ENCODE measurements at regions not wholly inside any gene's neighbourhood (a gene's known extent, or its start where the extent isn't known, plus 50 kb on each side); places are given as distances from the start of the nearest gene placed in this dataset.
"Not testable (repeated sequence)": the region's sequence is repeated elsewhere in the genome, so short reads cannot be mapped to it uniquely, and the experiment has no call there.

DNA sequence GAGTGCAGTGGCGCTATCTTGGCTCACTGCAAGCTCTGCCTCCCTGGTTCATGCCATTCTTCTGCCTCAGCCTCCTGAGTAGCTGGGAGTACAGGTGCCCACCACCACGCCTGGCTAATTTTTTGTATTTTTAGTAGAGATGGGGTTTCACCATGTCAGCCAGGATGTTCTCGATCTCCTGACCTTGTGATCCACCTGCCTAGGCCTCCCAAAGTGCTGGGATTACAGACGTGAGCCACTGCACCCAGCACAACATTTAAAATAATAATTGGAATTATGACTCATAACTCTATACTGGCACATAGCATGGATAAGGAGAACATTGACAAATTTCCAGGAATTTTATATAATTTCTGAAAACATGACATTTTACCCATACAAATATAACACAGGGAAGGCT, 54.2 kb downstream of the DBET start:
- not testable (repeated sequence) for FAIRE-seq; DNase-seq (ENCODE audit: extremely low spot score, insufficient read length, low read depth)

DNA sequence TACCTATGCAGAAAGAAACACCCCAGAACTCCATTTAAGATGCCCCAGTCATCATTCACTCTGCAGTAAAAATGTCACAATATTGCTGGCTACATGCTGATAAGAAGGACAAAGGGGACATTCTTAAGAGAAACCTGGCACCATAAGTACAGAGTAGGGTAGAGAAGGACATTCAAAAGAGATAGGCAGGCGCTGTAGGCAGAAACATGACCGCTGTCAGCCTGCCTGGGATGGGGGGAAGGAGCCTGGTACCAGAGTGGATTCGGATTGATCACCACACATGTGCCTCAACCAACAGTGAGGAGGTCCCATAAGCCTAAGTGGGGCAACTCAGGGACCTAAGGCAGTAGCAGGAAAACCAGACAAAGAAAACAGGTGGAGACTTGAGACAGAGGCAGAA, 54.1 kb upstream of the DUX4 start:
- not testable (repeated sequence) for DNase-seq (ENCODE audit: extremely low spot score, insufficient read length, low read depth); FAIRE-seq

DNA sequence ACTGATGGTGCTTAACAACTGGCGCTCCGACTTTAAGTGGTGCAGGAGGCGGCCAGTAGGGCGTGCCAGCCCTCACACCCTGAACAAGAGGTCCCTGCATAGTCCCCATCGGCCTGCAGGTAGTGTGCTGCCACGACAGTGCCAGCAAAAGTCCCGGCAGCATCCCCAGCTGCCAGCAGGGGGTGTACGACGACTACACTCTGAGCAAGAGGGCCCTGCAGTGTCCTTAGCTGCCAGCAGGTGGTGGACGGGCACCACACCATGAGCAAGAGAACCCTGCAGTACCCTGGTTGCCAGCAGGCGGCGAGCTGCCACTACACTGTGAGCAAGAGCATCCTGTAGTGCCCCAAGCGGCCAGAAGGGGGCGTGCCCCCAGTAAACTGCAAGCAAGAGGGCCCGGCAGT, 53.5 kb upstream of the DUX4 start:
- not testable (repeated sequence) for DNase-seq (ENCODE audit: extremely low spot score, insufficient read length, low read depth); FAIRE-seq

DNA sequence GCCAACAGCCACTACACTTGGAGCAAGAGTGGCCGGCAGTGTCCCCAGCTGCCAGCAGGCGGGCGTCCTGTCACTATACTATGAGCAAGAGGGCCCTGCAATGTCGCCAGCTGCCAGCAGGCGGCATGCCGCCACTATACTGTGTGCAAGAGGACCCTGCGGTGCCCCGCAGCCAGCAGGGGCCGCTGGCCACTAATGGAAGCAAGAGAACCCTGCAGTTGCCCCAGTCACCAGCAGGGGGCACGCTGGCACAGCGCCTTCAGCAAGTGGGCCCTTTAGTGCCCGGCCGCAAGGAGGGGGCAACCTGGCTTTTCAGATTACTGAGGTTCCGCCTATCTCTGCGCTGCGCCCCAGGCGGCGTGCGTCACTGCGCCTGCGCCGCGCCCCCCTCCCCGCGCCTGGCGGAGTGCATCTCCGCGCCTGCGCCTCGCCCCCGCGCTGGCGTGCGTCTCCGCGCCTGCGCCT, 53.0 kb upstream of the DUX4 start:
- not testable (repeated sequence) for DNase-seq (ENCODE audit: extremely low spot score, insufficient read length, low read depth); FAIRE-seq

DNA sequence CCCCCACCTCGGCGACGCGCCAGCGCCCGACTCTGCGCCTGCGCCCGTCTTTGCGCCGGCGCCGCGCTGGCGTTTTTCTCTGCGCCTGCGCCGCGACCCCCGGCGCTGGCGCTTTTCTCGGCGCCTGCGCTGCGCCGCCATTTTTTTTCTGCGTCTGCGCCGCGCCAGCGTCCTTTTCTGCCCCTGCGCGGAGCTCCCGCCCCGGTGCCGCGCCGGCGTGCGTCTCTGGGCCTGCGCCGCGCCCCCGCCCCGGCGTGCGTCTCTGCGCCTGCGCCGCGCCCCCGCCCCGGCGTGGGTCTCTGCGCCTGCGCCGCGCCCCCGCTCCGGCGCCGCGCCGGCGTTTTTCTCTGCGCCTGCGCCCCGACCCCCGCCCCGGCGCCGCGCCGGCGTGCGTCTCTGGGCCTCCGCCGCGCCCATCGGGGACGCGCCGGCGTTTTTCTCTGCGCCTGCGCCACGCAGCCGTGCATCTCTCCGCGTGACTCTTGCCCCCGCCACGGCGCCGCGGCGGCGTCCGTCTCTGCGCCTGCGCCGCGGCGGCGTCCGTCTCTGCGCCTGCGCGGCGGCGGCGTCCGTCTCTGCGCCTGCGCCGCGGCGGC, 52.4 kb upstream of the DUX4 start:
- not testable (repeated sequence) for FAIRE-seq

DNA sequence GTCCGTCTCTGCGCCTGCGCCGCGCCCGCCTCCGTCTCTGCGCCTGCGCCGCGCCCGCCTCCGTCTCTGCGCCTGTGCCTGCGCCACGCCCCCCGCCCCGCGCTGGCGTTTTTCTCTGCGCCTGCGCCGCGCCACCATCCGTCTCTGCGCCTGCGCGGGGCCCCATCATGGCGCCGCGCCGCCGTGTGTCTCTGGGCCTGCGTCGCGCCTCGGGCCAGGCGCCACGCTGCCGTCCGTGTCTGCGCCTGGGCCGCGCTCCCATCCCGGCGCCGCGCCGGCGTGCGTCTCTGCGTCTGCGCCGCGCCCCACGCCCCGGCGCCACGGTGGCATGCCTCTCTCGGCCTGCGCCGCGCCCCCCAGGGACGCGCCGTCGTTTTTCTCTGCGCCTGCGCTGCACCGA, 51.8 kb upstream of the DUX4 start:
- FAIRE-seq (no peak), DNase-seq (ENCODE audit: extremely low spot score, insufficient read length, low read depth) (no peak)

More for the DNA sequence above, 52.4 kb upstream of the DUX4 start:
- not testable (repeated sequence) for DNase-seq (ENCODE audit: extremely low spot score, insufficient read length, low read depth)

DNA sequence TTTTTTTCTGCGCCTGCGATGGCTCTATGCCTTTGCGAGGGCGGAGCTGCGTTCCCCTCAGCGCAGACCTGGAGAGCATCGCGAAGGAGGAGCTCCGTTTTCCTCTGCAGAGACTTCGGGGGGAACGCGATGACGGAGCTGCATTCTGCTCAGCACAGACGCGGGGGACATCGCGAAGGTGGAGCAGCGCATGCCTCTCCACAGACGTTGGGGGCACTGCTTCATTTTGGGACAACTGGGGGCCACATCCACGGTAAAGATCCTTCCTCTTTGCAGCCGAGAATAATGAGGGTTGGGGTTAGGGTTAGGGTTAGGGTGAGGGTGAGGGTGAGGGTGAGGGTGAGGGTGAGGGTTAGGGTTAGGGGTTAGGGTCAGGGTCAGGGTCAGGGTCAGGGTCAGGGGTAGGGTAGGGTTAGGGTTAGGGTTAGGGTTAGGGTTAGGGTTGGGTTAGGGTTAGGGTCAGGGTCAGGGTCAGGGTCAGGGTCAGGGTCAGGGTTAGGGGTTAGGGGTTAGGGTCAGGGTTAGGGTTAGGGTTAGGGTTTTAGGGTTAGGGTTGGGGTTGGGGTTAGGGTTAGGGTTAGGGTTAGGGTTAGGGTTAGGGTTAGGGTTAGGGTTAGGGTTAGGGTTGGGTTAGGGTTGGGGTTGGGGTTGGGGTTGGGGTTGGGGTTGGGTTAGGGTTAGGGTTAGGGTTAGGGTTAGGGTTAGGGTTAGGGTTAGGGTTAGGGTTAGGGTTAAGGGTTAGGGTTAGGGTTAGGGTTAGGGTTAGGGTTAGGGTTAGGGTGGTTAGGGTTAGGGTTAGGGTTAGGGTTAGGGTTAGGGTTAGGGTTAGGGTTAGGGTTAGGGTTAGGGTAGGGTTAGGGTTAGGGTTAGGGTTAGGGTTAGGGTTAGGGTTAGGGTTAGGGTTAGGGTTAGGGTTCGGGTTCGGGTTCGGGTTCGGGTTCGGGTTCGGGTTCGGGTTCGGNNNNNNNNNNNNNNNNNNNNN, 51.1 kb upstream of the DUX4 start:
- peak; percentile 83 for FAIRE-seq
- not testable (repeated sequence) for DNase-seq (ENCODE audit: extremely low spot score, insufficient read length, low read depth)
